Mucosa of descending colon (tissue), 3 donors: ENCODE measurements at regions not wholly inside any gene's neighbourhood (a gene's known extent, or its start where the extent isn't known, plus 50 kb on each side); places are given as distances from the start of the nearest gene placed in this dataset.
"Not testable (repeated sequence)": the region's sequence is repeated elsewhere in the genome, so short reads cannot be mapped to it uniquely, and the experiment has no call there.

ENCODE experiments used
- ATAC-seq: fragments of 200-7000 bp; cut with Tn5 transposase; one replicate; pipeline ENCODE4 v1.9.1; 2020; ENCODE audit warnings: mild to moderate bottlenecking, moderate library complexity
- DNase-seq, 3 donors: peaks; one replicate each; pipeline ENCODE4 v3.0.0-alpha.2; 2020
- H3K36me3 ChIP-seq: fragments of 200-600 bp; one replicate; pipeline ENCODE4 v1.8.0; 2021; ENCODE audit warnings: low read depth, mild to moderate bottlenecking
- H3K4me1 ChIP-seq: fragments of 200-600 bp; one replicate; pipeline ENCODE4 v1.8.0; 2021; ENCODE audit warnings: low read depth, mild to moderate bottlenecking
- H3K4me3 ChIP-seq: fragments of 200-600 bp; one replicate; pipeline ENCODE4 v1.8.0; 2021; ENCODE audit warnings: mild to moderate bottlenecking
- H3K9me3 ChIP-seq: fragments of 200-600 bp; one replicate; pipeline ENCODE4 v1.8.0; 2021; ENCODE audit warnings: mild to moderate bottlenecking
- intact Hi-C, 2 donors: fragments of 100-400 bp; cut with DNase I in 1 of 2; cut with micrococcal nuclease in 1 of 2; formaldehyde crosslinking; loops; one replicate each; pipeline versions ENCODE4 v1.11.0 to v1.11.1; 2022; cut with DNase I, micrococcal nuclease
- TF ChIP-seq, protein P1 (sequence below): fragments of 200-600 bp; IDR thresholded peaks from one replicate; pipeline ENCODE4 v1.8.0; 2022; ENCODE audit warnings: antibody characterized with exemption, mild to moderate bottlenecking
- donor health status: DM: no; HTN: no; CAD: no; lungs with moderate emphysema.
- donor health status: DM: no; HTN: no; CAD: no.
- donor health status: DM: no; HTN: yes; CAD: no.

- no peaks in the 10 kb centered on the region for H3K4me1 ChIP-seq
- no peak for DNase-seq
- no peaks in the 10 kb centered on the region for H3K36me3 ChIP-seq
- TF ChIP-seq, protein P1, sequence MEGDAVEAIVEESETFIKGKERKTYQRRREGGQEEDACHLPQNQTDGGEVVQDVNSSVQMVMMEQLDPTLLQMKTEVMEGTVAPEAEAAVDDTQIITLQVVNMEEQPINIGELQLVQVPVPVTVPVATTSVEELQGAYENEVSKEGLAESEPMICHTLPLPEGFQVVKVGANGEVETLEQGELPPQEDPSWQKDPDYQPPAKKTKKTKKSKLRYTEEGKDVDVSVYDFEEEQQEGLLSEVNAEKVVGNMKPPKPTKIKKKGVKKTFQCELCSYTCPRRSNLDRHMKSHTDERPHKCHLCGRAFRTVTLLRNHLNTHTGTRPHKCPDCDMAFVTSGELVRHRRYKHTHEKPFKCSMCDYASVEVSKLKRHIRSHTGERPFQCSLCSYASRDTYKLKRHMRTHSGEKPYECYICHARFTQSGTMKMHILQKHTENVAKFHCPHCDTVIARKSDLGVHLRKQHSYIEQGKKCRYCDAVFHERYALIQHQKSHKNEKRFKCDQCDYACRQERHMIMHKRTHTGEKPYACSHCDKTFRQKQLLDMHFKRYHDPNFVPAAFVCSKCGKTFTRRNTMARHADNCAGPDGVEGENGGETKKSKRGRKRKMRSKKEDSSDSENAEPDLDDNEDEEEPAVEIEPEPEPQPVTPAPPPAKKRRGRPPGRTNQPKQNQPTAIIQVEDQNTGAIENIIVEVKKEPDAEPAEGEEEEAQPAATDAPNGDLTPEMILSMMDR, result no peak
- H3K9me3 ChIP-seq, result no peaks in the 10 kb centered on the region
- ATAC-seq, result no peak
- intact Hi-C loops, result no loop called here
- H3K4me3 ChIP-seq, result no peak overlapping the region
These were observed 324.4 kb downstream of the LMO7 start for GRCh38 chr13:75960538-75960994.

DNA sequence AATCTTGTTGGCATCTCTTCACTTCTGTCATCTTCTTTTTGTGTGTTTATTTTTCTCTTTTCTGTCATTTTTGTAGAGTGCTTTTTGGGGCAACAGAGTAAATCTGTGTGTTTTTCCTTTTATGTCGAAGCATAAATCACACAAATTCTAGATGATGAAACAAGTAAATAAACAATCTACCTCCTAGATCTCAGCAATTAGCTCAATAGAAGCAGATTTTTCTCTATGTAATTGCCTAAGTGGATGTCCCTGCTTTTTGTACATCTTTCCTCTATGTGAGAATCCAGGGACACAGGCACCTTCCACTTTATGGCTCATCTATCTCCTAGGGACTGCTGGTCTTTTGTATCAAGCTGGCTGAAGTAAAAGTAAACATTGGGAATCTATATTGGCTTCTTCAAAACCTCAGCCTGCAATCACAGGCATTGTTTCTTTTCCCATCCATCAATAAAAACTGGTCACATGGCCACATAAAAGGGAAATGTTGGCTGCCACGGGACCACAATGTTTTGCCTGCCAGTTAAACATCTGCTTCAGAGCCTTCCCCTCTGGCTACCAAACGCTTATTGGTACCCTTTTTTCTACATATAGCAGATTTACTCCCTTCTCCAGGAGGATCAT lies 323.8 kb downstream of the LMO7 start:
- TF ChIP-seq, protein P1, result no peak
- intact Hi-C loops, result no loop called here
- Histone ChIP-seq H3K36me3 (no peaks in the 10 kb centered on the region), H3K9me3 (no peaks in the 10 kb centered on the region), H3K4me3 (no peak overlapping the region), H3K4me1 (no peaks in the 10 kb centered on the region)
- no peak for DNase-seq
- ATAC-seq, result no peak

DNA sequence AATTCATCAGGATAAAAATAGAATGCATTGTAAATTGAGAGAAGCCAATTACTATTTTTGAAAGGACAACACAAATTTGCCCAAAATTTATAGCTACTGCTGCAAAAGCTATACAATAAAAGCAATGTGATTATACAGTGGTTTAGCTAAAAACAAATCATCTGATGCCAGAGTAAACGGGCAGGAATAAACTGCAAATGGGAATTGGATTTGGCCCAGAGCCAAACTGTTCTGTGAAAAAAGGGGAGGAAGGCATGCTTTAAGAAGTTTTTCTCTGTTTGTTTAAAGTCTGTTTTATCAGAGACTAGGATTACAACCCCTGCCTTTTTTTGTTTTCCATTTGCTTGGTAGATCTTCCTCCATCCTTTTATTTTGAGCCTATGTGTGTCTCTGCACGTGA lies 317.5 kb downstream of the LMO7 start:
- ATAC-seq, H3K9me3 ChIP-seq, intact Hi-C loops, DNase-seq, H3K4me3 ChIP-seq, H3K36me3 ChIP-seq, H3K4me1 ChIP-seq: not testable (repeated sequence)

DNA sequence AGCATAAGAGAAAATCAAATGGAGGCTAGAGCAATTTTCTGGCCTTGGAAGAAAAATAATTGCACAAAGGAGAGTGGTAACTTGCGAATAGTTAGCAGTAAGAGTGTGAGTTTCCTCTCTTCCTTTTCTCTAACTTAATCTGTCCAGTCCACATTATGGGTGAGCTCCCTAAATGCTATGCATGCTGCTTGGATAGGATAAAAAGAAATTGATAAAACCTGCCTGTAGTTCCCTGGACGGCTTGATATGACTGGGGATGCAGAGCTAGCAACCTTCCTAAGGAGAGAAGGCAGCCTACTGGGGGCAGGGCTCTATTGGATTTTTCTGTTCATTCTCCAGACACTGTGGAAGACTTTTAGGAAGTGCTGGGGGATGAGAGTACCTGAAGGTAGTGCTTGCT lies 311.3 kb downstream of the LMO7 start:
- intact Hi-C loops, result no loop called here
- TF ChIP-seq, protein P1, result no peak
- Histone ChIP-seq H3K4me1 (no peaks in the 10 kb centered on the region), H3K36me3 (no peaks in the 10 kb centered on the region), H3K4me3 (no peak overlapping the region), H3K9me3 (no peaks in the 10 kb centered on the region)
- ATAC-seq (no peak), DNase-seq (no peak)

GRCh38 chr13:75946536-75947284 lies 310.6 kb downstream of the LMO7 start:
- H3K36me3 ChIP-seq, result no peaks in the 10 kb centered on the region
- H3K4me3 ChIP-seq, result no peak overlapping the region
- no peaks in the 10 kb centered on the region for H3K4me1 ChIP-seq
- DNase-seq, result no peak
- no peak for ATAC-seq
- TF ChIP-seq, protein P1, result no peak
- intact Hi-C loops, result no loop called here
- no peaks in the 10 kb centered on the region for H3K9me3 ChIP-seq

DNA sequence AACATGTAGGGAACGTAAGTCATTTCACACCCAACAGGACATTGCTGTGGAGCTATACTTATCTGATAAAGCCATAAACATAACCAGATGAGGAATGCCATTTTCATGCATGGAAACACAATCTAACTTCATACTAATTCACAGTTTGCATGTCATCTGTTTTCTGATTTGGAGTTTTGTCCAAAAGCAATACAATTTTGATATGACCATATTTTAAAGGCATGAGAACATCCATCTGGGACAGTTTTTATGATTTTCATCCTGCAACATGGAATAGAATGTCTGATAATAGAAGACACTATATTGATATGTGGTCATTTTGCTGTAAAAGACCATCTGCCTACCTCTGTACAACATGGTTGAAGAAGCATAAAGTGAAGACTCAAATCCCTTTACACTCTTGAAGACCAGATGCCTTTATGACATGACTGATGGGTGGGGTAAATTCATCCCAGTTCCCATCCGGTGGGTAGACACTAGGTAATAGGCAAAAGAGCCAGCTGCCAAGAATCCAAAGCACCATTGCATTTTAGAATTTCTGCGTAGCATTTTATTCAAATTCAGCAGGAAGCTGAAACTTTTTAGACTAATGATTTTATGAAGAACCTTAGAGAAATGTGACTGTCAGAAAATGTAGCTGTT lies 309.8 kb downstream of the LMO7 start:
- Histone ChIP-seq H3K4me1 (no peaks in the 10 kb centered on the region), H3K4me3 (no peak overlapping the region), H3K9me3 (no peaks in the 10 kb centered on the region), H3K36me3 (no peaks in the 10 kb centered on the region)
- TF ChIP-seq, protein P1, result no peak
- no peak for DNase-seq
- ATAC-seq, result no peak
- intact Hi-C loops, result no loop called here
